GM18867 (cell line): ENCODE measurements at regions not wholly inside any gene's neighbourhood (a gene's known extent, or its start where the extent isn't known, plus 50 kb on each side); places are given as distances from the start of the nearest gene placed in this dataset.

Experiments
- ATAC-seq: cut with Tn5 transposase; IDR thresholded peaks from one replicate; pipeline ENCODE4 v1.9.1; 2021; ENCODE audit warnings: mild to moderate bottlenecking, moderate library complexity; ENCODE audit not compliant: unreplicated experiment

DNA sequence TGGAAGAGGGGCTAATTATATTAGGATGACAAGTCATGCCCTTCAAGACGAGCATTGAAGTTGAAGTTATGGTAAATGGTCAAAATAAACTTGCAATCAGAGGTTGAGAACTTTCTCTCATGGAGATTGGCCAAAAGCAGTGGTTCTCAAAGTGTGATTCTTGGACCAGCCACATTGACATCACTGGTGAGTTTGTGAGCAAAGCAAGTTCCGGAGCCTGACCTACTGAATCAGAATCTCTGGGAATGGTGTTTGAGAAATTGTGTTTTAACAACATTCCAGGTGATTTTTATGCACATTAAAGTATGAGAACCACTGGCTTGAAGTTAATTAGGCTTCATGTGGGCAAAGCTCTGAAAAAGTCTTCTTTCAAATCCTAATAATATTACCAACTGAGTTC is 403.5 kb downstream of the ZSWIM6 start:
- ATAC-seq, result no peak

DNA sequence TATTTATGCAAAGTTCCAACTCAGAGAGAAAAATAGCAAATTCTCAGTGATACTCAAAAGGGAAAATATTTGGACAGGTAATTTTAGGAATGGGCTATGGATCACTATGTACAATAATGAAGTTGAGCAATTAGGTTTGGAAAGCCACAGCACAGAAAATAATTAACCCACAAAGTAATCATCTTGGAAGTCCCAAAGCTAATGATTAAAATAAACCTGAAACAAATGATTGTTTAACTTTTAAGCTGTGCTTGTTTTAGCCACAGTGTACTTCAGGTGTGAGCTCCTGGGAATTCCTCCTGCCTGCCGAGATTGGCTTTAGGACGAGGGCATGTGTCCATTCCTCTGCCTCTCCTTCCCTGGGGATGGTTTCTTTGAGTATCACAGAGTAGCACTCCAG is 403.9 kb downstream of the ZSWIM6 start:
- no peak for ATAC-seq

DNA sequence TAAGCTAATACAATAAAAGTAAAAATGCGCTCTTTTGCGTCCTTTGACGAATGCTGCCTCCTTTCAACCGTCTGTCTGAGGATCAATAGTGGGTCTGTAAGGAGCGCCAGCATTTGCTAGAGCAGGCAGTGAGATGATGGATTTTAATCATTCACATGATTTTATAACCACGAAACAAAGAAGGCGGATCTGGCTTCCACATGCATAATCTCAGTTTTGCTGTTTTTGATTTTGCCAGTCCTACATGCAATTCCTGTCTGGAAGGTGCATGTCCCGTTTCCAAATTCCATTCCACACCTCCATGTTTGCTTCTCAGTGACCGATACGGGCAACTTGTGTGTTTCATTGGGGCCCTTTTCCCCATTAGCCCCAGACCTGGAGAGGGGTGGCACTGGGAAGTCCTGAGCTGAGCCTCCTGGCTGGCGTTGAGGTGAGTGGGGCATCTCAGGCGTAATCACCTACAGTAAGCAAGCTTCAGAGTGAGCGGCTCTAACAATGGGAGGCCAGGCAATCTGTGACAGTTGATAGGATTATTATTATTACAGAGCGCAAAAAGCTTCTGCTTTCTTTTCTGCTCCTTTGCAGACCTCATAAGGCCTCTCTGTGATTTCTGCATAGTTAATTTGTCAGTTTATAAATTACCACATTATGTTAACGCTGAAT is 405.4 kb downstream of the ZSWIM6 start:
- no peak for ATAC-seq

DNA sequence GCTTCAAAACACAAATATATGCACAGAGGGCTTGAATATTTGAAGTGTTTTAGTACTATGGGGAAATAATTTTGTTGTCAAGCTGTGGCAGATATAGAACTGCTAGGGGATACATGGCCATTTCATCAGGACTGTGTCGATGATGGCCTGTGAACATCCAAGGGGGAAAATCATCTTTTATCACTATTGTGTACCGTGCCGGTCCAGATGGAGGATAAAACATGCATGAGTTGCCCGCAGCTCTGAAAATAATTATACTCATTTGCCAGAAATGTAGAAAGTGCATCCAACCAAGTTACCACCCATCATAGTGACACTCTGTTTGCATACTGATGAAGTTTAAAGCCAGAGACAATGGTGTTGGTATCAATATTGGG is 405.9 kb downstream of the ZSWIM6 start:
- ATAC-seq, result no peak

DNA sequence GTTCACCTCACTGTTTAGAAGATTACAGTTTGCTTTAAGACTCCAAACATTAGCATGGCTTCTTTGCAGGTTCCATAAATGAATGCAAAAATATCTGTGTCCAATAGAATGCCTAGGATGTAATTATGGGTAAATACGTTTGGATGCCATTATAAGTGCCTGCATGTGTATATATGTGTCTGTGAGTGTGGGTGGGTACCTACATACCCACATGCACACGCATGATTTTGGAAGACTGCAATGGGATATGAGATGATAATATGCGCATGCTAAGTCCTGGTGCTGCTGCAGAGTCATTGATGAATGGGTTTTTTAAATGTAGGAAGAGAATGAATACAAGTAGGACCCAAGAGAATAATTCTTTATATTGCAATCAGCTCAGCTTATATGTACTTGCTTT is 406.4 kb downstream of the ZSWIM6 start:
- ATAC-seq, result no peak

DNA sequence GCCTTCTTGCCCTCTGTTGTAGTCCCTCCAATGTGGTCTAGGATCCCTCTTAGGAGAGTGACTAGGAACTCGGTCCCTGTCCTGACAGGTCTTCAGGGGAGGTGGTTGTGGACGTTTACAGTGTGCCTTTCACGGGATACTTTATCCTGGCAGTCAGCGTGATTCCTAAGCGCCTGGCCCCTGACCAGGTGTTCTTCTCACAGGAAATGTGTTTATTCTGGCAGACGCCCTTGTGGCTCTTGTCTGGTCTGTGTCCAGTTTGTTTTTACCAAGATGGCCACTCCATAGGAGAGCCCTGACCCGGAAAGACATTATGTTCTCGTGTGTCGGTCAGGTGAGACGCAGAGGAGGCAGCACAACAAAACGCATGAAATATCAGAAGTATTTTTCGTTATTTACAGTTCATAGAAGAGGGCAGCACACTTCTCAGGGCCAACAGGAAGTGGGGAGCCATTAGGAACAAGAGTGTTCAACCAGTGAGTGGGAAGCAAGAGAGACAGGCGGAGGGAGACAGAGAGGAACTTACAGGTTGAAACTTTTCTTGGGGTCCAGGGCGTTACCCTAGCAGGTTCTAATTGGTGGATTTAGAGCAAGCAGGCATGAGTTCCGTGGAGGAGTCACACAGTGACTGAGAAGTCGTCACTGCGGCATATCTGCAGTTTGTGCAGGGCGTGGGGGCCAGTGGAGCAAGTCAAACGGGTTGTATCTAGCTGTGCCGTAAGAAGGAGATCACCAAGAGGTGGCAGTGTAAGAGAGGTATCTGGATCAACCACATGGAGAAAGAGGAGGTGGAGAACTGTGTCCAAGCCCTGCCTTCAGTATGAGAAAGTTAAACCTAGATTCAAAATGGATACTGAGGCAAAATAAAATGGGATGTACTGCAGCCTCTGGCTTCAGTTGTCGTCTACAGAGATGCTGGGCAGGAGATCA is 412.9 kb downstream of the ZSWIM6 start:
- no peak for ATAC-seq

DNA sequence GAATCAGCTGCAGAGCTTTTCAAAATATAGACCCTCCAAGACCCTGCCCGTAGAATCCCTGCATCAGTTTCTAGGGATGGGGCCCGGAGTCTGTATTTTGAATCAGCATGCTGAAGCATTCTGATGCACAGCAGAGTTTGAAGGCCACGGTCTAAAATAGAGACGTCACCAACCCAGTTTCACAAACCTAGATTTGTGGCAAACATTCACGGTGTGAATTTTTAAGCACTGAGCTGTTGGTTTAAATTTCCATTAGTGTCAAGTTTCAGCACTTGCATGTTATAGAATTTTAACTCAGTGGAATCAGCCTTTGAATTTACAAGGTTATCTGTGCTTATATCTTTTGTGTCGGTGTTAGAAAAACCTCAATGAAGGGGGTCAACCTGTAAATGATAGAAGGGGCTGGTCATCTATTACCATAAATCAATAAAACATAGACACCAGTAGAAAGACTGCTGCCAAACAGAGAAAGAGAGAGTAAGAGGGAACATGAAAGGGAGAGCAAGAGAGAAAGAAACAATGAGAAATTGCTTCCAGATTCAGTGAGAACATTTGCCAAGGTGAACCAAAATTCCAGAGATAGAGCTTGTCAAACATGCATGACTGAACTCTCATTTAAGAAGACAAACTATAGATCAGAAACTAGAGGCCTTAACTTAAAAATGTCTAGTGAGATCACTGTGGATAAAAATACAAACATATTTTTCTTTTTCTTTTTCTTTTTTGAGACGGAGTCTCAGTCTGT is 414.9 kb downstream of the ZSWIM6 start:
- ATAC-seq, result no peak

DNA sequence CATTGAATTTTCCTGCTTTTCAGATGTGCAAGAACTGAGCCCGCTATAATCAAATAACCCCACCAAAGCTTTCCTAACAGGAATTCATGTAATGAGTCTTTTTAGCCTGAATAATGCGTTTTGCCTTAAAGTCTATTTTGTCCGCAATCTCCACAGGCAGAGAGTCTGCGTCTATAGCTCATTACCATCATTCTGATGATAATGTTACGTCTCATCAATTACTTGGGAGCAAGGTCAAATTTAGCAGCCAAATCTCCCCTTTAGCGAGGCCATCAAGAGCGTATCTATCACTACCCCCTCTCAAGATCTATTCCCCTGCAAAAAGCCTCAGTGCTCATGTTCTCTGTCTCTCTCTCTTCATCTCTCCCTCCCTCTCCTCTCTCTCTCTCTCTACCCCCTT is 416.1 kb downstream of the ZSWIM6 start:
- no peak for ATAC-seq

DNA sequence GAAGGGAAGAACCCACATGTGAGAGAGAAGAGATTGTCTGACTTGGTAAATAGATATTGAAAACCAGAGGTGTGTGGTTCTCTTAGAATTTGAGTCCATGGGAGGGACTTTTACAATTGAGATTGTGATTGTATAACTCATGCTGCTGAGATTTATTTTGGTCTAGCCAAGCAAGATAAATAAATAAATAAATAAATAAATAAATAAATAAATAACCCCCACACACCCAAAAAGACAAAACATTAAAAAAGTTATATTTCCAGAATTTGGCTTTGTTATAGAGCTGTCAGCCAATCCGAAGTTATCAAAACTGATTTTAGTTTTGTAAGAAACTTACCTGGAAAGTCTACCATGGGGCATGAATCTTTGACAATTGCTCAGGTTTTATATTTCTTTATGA is 416.6 kb downstream of the ZSWIM6 start:
- no peak for ATAC-seq

DNA sequence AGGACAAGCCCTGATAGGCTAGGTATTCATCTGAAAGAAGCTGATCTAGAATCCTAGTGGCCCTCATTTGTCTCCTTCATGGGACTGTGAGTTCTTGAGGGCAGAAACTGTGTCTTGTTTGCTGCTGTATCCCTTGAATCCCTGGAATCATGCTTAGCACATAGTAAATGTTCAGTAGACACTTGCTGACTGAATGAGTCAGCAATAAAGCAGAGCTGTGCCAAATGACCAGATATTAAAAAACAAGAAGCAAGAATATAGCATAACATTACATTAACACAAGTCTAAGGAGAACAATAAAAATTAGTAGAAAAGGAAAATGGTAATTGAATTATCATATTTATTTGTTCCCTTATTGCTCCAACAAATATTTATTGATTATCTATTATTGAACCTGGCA is 420.5 kb downstream of the ZSWIM6 start:
- no peak for ATAC-seq

DNA sequence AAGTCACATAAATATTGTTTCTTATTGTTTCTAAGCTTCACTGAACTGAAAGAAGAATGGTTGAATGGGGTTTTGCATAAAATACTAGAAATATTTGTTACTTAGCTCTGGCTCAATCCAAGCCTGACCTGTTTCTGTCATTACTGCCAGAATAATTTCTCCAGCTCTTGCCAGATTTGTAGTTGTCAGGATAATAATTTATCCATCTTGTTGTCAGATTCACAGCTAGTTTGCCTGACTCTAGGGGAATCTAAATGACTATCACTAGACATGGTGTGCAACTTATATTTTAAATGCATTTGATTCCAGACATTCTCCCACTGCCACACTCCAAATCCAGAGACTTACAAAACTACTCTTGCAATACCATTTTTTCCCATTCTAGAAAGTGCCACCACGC is 422.7 kb downstream of the ZSWIM6 start:
- ATAC-seq, result no peak

DNA sequence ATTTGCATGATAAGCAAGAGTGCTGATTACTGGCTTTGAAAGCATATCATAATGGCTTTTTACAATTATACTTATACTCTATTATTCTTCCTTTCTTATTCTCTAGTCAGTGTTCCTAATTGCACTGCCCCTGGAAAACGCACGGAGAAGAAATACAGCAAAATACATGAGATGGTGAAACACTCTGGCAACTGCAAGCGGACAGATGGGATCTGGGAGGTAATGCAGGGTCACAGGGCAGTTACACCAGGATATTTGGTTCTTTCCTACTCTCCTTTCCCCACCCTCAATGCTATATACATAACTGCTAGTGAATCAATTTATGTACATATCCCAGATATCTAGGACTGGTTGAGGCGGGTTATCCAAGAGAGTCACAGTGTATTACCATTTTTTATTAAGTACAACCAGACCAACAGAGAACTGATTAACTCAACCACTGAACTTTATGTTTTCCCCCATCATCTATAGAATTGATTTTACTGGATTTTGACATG is 423.7 kb downstream of the ZSWIM6 start:
- no peak for ATAC-seq

DNA sequence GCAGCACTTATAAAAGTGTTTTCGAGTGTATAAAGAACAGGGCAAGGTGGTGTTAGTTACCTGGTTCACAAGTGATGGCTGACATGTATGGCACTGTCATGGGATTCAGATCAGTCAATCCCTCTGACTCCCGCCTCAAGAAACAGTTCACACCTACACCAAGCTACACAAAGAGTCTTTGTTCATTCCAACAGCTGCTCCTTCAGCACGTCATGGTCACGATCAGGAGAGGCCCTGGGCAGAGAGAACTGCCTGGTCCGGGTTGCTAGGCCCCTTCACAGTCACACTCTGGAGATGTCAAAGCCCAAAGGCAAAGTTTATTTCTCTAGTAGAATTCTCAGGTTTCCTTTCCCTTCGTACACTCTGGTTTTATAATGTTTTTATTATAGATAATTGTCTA is 426.7 kb downstream of the ZSWIM6 start:
- ATAC-seq, result no peak

DNA sequence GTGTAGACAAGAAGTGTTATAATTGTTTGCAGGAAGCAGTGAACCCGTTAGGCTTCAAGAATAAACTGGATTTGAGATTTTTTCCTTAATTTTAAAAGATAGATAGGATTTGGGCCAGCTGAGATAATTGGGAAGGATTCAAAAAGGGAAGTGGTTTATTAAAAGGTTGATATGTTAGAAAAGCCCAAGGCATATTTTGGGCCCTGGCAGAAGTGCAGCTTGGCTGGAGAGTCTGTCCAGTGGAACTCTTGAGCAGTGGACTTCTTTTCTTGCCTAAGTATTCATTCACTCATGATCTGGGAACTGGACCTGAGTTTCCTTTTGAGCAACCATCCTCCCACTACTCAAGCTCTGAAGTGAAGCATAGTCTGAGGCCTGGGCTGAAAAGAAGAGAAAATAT is 433.4 kb downstream of the ZSWIM6 start:
- ATAC-seq, result no peak

DNA sequence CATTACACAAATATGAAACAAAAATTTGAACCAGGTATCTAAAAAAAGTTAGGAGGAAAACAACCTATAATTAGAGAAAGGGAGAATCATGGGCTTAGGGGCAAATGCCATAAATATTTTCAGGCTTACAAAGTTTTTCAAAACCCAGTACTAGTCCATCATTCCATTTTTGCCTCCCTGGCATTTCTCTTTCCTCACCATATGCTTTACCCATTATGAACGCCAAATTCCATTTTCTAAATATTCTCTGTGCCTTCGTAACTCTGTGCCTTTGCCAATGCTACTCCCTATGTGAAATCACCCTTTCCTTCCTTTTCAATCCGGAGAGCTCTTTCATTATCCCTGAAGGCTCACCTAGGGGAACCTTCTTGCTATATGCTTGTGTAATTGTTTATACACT is 434.1 kb downstream of the ZSWIM6 start:
- no peak for ATAC-seq

DNA sequence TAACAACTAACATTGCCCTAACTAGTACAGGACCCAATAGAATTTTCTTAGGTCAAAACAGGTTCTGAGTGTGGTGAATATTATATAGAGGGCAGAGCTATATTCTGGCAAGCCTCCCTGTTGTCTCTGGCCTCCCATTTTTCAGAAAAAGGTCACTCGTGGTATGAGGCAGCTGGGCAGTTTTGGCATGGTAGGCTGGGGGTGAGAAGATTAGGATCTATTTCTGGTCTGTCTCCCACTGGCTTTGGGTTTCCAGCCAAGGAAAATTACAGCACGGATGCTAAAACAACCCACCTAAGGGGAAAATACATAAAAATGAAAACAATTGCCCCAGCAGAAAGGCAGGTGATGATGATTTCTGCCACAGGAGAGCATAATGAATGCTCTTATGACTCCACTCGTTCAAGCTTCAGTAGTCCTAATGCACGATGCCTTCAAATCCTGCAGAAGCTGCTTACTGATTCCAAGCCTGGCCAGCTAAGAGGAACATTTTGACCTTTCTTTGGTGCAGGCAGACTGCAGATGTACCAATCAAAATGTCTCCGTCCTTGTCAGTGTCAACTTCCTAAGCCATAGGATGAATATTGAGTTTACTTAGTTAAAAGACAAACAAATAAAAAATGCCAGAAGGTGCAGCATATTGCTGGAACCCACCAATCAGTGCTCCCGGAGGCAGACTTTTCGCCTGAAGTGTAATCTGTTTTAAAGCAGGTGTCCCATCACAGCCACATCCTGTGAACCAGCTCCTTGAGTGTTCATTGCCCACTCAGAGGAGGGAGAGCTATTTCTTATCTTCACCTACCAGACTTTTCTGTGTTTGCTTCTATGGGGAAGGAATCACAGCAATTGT is 435.4 kb downstream of the ZSWIM6 start:
- no peak for ATAC-seq

DNA sequence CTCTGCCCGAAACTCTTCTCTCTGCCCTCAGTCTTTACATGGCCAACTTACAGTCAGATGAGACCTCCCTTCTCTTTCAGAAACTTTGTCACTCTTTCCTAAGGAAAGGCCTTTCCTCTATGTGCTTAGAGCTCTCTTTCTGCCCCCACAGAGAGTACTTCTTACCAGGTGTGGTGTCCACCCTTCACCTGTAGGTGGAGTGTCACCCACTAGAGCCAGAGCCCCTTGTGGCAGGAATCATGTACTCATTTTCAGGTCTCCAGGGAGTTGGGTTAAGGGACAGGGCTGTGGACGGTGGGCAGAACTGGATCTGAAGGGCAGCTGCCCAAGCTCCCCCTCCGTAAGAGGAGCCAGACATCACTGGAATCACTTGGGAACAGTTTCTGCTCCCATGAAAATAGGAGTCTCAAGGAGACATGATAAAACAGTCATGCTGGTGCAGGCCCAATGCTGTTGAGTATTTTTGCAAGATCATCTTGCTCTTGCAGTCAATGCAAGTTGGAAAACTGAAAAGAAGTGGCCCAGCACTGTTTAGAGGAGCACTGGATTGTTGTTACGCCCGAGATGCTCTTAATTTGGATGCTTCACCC is 436.7 kb downstream of the ZSWIM6 start:
- peak; percentile 99 for ATAC-seq

DNA sequence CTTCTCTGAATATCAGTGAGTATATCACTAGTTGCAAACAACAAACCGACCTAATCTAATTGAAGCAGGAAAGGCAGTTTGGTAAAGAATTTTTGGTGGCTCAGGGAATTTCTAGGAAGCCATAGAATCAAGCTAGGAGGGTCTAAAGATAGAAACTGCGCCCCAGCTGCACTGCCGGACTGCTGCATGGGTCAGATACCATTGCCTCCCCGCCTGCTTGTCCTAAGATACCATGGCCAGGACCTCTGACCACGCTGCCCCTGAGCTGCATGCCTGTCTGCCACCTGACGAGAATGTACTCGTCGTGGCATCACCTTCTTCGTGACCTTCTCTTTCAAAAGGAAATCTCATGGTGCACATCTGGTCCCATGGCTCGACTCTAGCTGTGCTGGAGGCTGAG is 439.0 kb downstream of the ZSWIM6 start:
- ATAC-seq, result no peak

DNA sequence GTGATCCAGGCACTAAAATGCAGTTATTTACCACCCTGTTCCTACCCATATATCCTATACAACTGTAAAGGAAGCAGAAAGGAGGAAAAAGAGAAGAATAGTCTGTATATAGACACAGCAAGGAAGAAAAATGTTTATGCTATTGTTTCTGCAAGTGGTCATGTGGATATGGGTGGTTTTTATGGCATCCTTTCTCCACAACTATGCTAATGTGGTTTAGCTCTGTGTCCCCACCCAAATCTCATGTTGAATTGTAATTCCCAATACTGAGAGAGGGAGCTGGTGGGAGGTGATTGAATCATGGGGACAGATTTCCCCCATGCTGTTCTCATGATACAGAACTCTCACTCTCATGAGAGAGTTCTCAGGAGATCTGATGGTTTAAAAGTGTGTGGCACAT is 439.8 kb downstream of the ZSWIM6 start:
- no peak for ATAC-seq

DNA sequence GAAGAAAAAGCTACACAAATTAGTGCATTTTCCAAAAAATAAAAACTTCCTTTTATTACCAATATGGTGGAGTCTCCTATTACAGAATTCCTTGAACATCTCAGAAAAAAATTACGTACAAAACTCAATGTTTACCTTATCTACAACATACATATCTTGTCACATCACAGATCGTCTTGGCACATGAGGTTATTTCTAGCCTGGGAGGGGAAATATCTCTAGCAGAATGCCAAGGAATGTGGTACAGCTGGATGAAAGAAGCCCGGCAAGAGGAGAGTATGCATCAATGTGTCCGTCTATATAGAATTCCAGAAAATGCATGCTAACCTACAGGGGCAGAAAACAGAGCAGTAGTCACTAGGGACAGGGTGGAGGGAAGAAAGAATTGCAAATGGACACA is 443.8 kb downstream of the ZSWIM6 start:
- no peak for ATAC-seq
